HG02870 (cell line): ENCODE measurements at regions not wholly inside any gene's neighbourhood (a gene's known extent, or its start where the extent isn't known, plus 50 kb on each side); places are given as distances from the start of the nearest gene placed in this dataset.

Experiments
- ATAC-seq: cut with Tn5 transposase; IDR thresholded peaks from one replicate; pipeline ENCODE4 v1.9.1; 2021; ENCODE audit warnings: mild to moderate bottlenecking, moderate library complexity; ENCODE audit not compliant: unreplicated experiment

GRCh38 chr3:18501679-18502343, 76.7 kb upstream of the SATB1 start:
- no peak for ATAC-seq

- no peak for ATAC-seq
Measured at GRCh38 chr3:18500322-18500721, 75.2 kb upstream of the SATB1 start.

- peak; percentile 47 for ATAC-seq
Measured at GRCh38 chr3:18499301-18499700, 74.2 kb upstream of the SATB1 start.

- no peak for ATAC-seq
Measured at GRCh38 chr3:18494251-18494650, 69.1 kb upstream of the SATB1 start.

GRCh38 chr3:18489939-18490338, 64.8 kb upstream of the SATB1 start:
- ATAC-seq: no peak

- no peak for ATAC-seq
Measured at GRCh38 chr3:18483226-18483625, 58.1 kb upstream of the SATB1 start.

GRCh38 chr3:18481946-18482548, 56.9 kb upstream of the SATB1 start:
- no peak for ATAC-seq

GRCh38 chr3:18477620-18478019, 52.5 kb upstream of the SATB1 start:
- no peak for ATAC-seq
